ENCODE measurements at regions not wholly inside any gene's neighbourhood (a gene's known extent, or its start where the extent isn't known, plus 50 kb on each side); places are given as distances from the start of the nearest gene placed in this dataset.

- TF ChIP-seq ZMAT4 (CRISPR knock-in tag; IDR thresholded peaks at IDR 0.05) (no peak), ZSCAN18 (CRISPR knock-in tag; IDR thresholded peaks at IDR 0.05) (no peak), IRF2 (CRISPR knock-in tag; IDR thresholded peaks at IDR 0.05; ENCODE audit: borderline replicate concordance, low read depth) (no peak), ZNF423 (CRISPR knock-in tag; IDR thresholded peaks at IDR 0.05) (no peak), ZNF512 (CRISPR knock-in tag; IDR thresholded peaks at IDR 0.05; ENCODE audit: borderline replicate concordance) (no peak), GABPB1 (CRISPR knock-in tag; IDR thresholded peaks at IDR 0.05) (no peak)
Measured at GRCh38 chr13:97076898-97077297, 82.6 kb upstream of the OXGR1 start (continued).

- Mint-ChIP-seq H3K36me3 (peaks cover 4% of the 10 kb centered on the region; the same call in 1 of the 2 replicates), H3K27me3 (ENCODE audit: low read depth) (no peaks in the 10 kb centered on the region; the same call in 1 of the 2 replicates), H3K9me3 (peaks cover 7% of the 10 kb centered on the region), H3K4me3 (no peak overlapping the region), H3K4me1 (no peaks in the 10 kb centered on the region), H3K27ac (no peak overlapping the region)
- no peak for TF ChIP-seq NFE2L1 (CRISPR knock-in tag; IDR thresholded peaks at IDR 0.05)
- no peak for TF ChIP-seq ZBTB21 (CRISPR knock-in tag; IDR thresholded peaks at IDR 0.05; ENCODE audit: borderline replicate concordance)
- no peak for TF ChIP-seq CREM (CRISPR knock-in tag; IDR thresholded peaks at IDR 0.05)
- TF ChIP-seq ATF2 (CRISPR knock-in tag; IDR thresholded peaks at IDR 0.05; ENCODE audit: borderline replicate concordance, low read depth): no peak
- no peak for TF ChIP-seq NR2C2 (CRISPR knock-in tag; IDR thresholded peaks at IDR 0.05)
- no peak for TF ChIP-seq MAX (CRISPR knock-in tag; IDR thresholded peaks at IDR 0.05)
- TF ChIP-seq RORB (CRISPR knock-in tag; IDR thresholded peaks at IDR 0.05): no peak
- no peak for TF ChIP-seq NR3C1 (CRISPR knock-in tag; conservative IDR thresholded peaks at IDR 0.05; ENCODE audit: low read depth)
- no peak for TF ChIP-seq PREB (CRISPR knock-in tag; IDR thresholded peaks at IDR 0.05; ENCODE audit: borderline replicate concordance)
- no peak for TF ChIP-seq SOX15 (CRISPR knock-in tag; IDR thresholded peaks at IDR 0.05)
- no peak for TF ChIP-seq ATF1 (CRISPR knock-in tag; IDR thresholded peaks at IDR 0.05)
- TF ChIP-seq GABPB1 (CRISPR knock-in tag; IDR thresholded peaks at IDR 0.05): no peak
- no peak for TF ChIP-seq ETV6 (CRISPR knock-in tag; IDR thresholded peaks at IDR 0.05)
- no peak for TF ChIP-seq NFYB (CRISPR knock-in tag; conservative IDR thresholded peaks at IDR 0.05; ENCODE audit: low read depth)
- no peak for TF ChIP-seq ZNF232 (CRISPR knock-in tag; IDR thresholded peaks at IDR 0.05)
- no peak for TF ChIP-seq OVOL2 (CRISPR knock-in tag; IDR thresholded peaks at IDR 0.05; ENCODE audit: borderline replicate concordance)
- TF ChIP-seq JAZF1 (CRISPR knock-in tag; IDR thresholded peaks at IDR 0.05): no peak
- TF ChIP-seq ZNF396 (CRISPR knock-in tag; IDR thresholded peaks at IDR 0.05; ENCODE audit: borderline replicate concordance): no peak
- no peak for TF ChIP-seq KAT7 (CRISPR knock-in tag; IDR thresholded peaks at IDR 0.05; ENCODE audit: borderline replicate concordance)
- TF ChIP-seq E2F5 (CRISPR knock-in tag; IDR thresholded peaks at IDR 0.05): no peak
- no peak for ATAC-seq
- no peak for DNase-seq (ENCODE audit: low spot score)
- POLR2A ChIA-PET: no interaction called here
- CTCF ChIA-PET: no interaction called here
Measured at GRCh38 chr13:97077341-97077740, 83.1 kb upstream of the OXGR1 start.

Measured in WTC11 (cell line).